HG03432 (cell line): ENCODE measurements at regions not wholly inside any gene's neighbourhood (a gene's known extent, or its start where the extent isn't known, plus 50 kb on each side); places are given as distances from the start of the nearest gene placed in this dataset.

Experiments
- ATAC-seq: cut with Tn5 transposase; IDR thresholded peaks from one replicate; pipeline ENCODE4 v1.9.1; 2021; ENCODE audit warnings: mild to moderate bottlenecking, moderate library complexity; ENCODE audit not compliant: unreplicated experiment

- no peak for ATAC-seq
Observed at GRCh38 chrY:8656101-8656500, 681.2 kb upstream of the TSPY4 start.

GRCh38 chrY:8656515-8656914, 680.7 kb upstream of the TSPY4 start:
- no peak for ATAC-seq

- ATAC-seq = no peak
Observed at GRCh38 chrY:8659721-8660120, 677.5 kb upstream of the TSPY4 start.

- no peak for ATAC-seq
Observed at GRCh38 chrY:8673896-8674295, 663.4 kb upstream of the TSPY4 start.

- no peak for ATAC-seq
Observed at GRCh38 chrY:8677336-8677935, 659.8 kb upstream of the TSPY4 start.

GRCh38 chrY:8687154-8687553, 650.1 kb upstream of the TSPY4 start:
- no peak for ATAC-seq

- no peak for ATAC-seq
Observed at GRCh38 chrY:8690901-8691685, 646.2 kb upstream of the TSPY4 start.

GRCh38 chrY:8698571-8698970, 638.7 kb upstream of the TSPY4 start:
- ATAC-seq = no peak

GRCh38 chrY:8705636-8706300, 631.5 kb upstream of the TSPY4 start:
- no peak for ATAC-seq

GRCh38 chrY:8712296-8712695, 625.0 kb upstream of the TSPY4 start:
- ATAC-seq = no peak

- ATAC-seq = no peak
Observed at GRCh38 chrY:8715226-8715625, 622.0 kb upstream of the TSPY4 start.

- no peak for ATAC-seq
Observed at GRCh38 chrY:8726616-8727015, 610.6 kb upstream of the TSPY4 start.

- ATAC-seq = no peak
Observed at GRCh38 chrY:8729971-8730370, 607.3 kb upstream of the TSPY4 start.

- ATAC-seq = no peak
Observed at GRCh38 chrY:8741343-8742069, 595.8 kb upstream of the TSPY4 start.

- no peak for ATAC-seq
Observed at GRCh38 chrY:8764184-8764583, 573.1 kb upstream of the TSPY4 start.

- ATAC-seq = no peak
Observed at GRCh38 chrY:8781184-8781890, 555.9 kb upstream of the TSPY4 start.

- ATAC-seq = no peak
Observed at GRCh38 chrY:8794561-8794960, 542.7 kb upstream of the TSPY4 start.

- no peak for ATAC-seq
Observed at GRCh38 chrY:8804317-8804716, 532.9 kb upstream of the TSPY4 start.

GRCh38 chrY:8807648-8808408, 529.4 kb upstream of the TSPY4 start:
- ATAC-seq = no peak

- ATAC-seq = no peak
Observed at GRCh38 chrY:8808611-8809010, 528.7 kb upstream of the TSPY4 start.
